HG03159 (cell line): ENCODE measurements at regions not wholly inside any gene's neighbourhood (a gene's known extent, or its start where the extent isn't known, plus 50 kb on each side); places are given as distances from the start of the nearest gene placed in this dataset.
"Not testable (repeated sequence)": the region's sequence is repeated elsewhere in the genome, so short reads cannot be mapped to it uniquely, and the experiment has no call there.

Experiments
- ATAC-seq: cut with Tn5 transposase; IDR thresholded peaks from one replicate; pipeline ENCODE4 v1.9.1; 2021; ENCODE audit warnings: mild to moderate bottlenecking, moderate library complexity; ENCODE audit not compliant: unreplicated experiment

DNA sequence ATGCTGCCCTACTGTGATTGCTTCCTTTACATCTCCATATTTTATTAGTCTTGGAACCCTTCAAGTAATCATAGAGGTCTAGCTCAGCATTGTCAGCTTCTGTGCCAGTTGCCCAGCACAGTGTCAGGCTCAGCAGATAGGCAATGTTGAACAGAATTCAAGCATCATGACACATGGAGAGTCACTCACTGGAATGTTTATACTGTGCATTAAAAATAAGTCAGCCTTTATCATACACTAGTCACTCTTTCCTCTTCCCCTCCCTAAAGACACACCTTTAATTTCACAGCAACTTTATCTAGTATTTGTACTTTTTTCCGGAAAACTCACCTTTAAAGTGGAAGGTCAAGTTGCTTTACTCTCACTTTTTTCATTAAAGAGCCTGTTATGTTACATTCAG, 253.8 kb upstream of the CDH11 start:
- no peak for ATAC-seq

DNA sequence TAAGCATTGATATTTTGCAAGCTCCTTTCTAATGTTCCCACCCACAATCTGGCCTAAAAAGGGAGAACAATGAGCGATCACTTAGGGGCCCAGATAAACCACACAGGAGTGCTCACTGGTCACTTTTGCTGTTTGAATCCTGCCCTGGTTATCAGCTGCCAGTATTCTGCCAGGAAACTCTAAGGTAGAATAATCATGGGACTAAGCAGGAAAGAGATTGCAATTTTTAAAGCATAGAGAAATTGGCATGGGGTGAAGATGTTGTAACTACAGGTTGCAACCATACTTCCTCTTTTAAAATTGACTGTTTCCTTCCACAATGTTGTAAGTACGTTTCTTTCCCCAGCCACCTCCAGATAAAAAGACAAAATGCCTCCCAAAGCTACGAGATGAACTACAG, 251.2 kb upstream of the CDH11 start:
- no peak for ATAC-seq

GRCh38 chr16:65372171-65372570, 250.3 kb upstream of the CDH11 start:
- ATAC-seq = no peak

DNA sequence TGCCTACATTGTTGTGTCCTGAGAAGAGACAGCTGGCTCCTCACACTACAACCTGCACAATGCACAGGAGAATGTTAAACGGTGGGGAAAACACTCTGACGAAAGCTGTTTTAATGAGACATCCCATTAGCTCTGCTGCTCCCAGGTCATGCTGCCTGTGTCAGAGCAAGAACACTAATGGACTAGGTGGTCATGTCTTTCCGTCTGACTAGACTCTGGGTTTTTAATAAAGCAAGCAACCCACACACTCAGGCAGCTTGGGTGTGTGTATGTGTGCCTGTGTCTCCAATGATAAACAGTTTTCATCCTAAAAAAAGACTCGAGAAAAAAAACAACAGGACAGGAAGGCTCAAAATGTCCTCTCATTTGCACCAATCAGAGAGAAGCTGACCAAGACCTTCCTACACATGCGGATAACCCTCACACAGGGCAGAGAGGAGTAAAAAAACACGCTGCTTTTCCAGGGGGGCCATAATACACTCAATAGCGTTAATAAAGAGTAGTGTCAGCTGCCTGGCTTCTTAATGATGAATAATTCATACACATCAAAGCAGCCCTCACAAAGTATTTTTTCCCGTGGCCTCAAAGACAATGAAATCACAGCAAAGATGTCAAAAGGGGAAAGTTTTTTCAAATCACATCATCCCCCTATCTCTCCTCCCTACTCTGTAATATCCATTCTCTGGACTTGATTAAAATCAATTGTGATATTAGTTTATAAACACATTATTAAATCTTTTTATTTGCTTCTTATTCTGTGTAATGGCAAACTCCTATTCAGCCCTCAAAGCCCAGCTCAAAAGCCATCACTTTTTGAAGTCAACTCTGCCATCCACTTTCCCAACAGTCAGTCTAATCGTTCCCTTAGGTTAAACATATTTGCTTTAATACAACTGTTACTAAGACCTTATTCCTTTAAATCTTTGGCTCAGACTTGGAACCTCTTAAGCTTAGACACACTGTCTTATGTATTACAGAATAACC, 244.2 kb upstream of the CDH11 start:
- no peak for ATAC-seq

DNA sequence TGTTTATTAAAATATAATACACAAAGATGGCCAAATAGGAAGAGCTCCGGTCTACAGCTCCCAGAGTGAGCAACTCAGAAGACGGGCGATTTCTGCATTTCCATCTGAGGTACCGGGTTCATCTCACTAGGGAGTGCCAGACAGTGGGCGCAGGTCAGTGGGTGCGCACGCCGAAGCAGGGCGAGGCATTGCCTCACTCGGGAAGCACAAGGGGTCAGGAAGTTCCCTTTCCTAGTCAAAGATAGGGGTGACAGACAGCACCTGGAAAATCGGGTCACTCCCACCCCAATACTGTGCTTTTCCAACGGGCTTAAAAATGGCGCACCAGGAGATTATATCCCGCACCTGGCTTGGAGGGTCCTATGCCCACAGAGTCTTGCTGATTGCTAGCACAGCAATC, 234.9 kb upstream of the CDH11 start:
- ATAC-seq = not testable (repeated sequence)

- no peak for ATAC-seq
These were observed 233.8 kb upstream of the CDH11 start for GRCh38 chr16:65355706-65356105.

DNA sequence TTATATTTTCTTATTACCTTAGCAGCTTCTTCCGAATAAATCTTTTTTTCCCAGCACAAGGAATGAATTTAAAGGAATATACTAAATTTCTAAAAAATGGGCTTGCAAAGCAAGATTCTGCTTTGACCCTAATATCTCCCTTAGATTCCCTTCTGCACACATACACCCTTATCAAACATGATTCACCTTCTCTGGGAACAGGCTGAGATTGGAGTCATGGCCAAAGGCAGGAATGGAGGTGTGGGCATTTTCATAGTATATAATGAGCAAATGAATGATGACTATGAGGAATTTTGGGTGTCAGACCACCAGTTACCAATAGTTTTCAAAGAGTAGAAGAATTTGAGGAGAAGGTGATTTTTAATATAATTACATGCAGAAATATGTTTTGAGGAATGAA, 231.3 kb upstream of the CDH11 start:
- no peak for ATAC-seq

DNA sequence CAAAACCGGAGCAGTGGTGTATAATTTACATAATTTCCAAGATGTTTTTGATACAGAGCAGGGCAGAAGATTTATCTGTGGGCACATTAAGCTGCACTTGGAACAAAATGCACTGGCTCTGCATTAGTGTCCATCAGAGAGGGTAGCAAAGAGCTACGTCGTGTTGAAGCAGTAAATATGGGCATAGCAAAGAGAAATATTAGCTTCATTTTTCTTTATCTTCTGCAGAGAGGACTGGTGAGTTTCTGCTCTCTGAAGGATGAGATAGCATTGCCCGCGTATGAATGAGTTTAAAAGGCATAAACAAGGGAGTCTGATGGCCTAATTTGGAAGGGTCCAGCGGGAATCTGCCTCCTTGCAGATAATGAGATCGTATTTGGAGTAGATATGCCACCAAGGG, 227.8 kb upstream of the CDH11 start:
- ATAC-seq = no peak

DNA sequence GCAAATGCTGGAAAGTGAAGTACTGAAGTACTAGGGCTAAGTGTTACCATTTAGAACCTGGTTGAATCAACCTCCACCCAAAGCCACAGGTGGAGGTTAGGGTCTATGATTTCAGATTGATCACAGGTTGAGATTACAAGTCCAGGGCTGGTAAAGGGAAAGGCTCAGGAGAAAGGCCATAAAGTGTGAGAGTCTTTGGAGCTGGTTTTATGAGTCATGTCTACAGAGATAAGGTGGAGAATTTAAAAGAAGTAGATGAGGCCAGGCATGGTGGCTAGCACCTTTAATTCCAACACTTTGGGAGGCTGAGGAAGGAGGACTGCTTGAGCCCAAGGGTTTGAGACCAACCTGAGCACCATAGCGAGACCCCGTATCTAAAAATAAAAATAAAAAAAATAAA, 221.7 kb upstream of the CDH11 start:
- ATAC-seq = no peak

- no peak for ATAC-seq
These were observed 220.5 kb upstream of the CDH11 start for GRCh38 chr16:65342231-65342866.

DNA sequence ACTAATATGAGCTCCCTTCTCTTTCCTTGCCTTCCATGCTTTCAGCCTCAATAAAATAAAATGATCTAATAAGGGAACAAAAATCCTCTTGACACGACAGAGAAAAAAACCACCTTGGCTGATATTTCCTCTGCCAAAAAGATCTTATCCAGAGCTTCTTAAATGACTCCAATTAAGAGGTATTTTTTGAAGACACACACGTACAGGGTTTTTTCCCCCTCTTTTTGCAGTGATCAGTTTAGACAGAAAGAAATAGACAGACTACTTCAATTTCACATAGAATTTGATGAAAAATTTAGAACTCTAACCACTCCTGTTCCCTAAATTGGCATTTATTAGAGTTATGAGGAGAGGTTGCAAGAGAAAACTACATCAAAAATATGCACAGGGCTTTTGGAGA, 217.2 kb upstream of the CDH11 start:
- no peak for ATAC-seq

DNA sequence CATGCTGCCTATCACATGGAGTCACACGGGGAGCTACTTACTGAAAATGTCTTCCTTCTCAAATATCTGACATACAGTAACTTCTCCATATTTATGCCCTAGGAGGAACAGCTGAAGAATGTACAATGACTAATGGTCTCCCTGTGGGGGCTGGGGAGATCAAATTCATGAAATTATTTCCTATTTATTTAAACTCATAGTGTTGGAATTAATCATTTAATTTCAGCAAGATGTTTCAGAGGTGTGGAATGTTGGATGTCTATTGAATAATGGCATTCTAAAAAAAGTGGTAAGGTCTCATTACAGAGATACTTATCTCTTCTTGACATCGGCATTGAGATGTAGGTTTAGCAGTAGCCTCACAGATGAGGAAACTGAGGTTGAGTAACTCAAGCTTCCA, 214.3 kb upstream of the CDH11 start:
- no peak for ATAC-seq

DNA sequence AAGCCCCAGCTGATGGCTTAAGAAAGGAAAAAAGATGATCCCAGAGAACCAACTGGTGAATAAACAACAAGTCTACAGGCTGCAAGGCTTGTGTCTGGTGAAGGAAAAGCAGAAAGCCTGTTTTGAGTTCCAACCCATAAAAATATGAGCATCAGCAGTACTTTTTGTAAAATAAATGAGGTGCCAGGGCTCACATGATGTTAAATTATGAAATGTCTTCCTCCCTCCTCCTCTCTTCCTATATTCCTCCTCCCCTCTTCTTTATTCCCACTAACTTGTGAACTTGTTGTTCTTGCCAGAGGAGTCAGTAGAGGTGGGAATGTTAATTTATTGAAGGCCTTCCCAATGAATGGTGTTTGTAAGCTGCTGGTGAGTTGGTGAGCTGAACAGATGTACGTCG, 212.2 kb upstream of the CDH11 start:
- no peak for ATAC-seq

DNA sequence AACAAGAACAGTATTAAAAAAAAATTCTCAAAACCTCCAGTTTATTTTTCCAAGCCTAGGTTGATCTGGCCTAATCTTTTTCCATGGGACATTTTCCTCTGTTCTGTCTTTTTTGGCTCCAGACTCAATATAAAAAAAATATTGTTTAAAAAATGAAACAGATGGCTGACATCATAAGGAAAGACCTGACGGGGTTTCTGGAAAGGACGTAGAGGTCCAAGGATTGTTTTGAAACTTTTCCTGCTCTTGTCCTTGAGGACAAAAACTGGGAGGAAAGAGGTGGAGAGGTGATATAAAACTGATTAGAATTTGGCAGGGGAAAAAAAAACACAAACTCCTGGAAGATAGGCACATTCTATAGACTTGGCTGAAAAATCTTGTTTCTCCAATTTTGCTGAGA, 211.4 kb upstream of the CDH11 start:
- no peak for ATAC-seq

- no peak for ATAC-seq
These were observed 205.5 kb upstream of the CDH11 start for GRCh38 chr16:65327346-65327745.

DNA sequence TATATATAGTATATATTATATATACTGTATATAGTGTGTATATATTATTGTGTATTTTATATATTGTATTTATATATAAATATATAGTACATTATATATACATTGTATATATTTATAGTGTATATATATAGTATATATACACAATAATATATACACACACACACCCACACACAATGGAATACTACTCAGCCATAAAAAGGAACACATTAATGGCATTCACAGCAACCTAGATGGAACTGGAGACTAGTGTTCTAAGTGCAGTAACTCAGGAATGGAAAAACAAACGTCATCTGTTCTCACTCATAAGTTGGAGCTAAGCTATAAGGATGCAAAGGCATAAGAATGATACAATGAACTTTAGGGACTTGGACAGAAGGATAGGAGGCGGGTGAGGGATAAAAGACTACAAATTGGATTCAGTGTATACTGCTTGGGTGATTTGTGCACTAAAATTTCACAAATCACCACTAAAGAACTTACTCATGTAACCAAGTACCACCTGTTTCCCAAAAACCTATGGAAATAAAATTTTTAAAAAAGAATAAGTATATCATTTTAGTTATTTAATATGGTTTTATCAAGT, 201.9 kb upstream of the CDH11 start:
- no peak for ATAC-seq

DNA sequence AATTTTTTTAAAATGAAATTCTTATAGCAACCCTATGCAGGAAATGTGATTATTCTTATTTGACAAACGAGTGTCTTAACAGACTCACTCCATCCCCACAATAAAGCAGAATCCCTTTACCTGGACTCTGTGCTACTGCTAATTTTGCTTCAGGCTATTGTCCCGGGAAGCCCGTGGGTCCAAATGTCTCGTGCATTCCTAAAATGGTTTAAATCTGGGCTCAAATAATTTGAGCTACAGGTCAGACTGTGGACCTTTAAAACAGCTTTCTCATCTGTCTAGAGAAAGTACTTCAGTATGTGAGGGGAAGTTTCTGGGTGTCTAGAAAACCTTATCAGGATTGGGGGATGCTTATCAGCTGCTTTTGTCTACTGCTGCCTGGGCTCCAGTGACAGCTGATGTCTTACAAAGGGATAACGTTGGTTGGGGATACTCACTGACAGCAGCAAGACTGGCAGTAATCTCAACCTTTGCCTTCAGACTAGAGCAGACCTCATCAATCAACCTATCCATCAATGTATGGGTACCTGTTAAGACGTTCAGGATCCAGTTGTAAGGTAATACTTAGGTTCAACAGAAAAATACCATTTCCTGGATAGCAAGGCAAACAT, 197.9 kb upstream of the CDH11 start:
- ATAC-seq = no peak

GRCh38 chr16:65318590-65319257, 196.9 kb upstream of the CDH11 start:
- no peak for ATAC-seq

DNA sequence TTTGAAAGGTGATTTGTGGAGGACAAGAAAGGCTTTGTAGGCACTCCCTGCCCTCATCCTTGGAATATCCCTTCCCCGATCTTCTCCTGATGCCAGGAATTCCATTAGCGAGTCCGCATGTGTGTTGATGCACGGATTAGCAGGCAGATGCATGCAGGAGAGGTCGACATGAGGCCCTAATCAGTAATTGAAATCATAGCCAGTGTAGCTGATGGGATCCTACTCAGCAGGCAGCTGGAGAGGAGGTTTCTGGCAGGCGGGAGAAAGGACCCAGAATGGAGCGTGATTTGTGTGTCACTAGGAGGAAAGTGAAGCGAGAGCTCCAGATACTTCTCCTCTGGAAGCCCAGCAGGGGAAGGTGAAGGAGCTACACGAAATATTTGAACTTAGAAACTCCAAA, 196.3 kb upstream of the CDH11 start:
- no peak for ATAC-seq

DNA sequence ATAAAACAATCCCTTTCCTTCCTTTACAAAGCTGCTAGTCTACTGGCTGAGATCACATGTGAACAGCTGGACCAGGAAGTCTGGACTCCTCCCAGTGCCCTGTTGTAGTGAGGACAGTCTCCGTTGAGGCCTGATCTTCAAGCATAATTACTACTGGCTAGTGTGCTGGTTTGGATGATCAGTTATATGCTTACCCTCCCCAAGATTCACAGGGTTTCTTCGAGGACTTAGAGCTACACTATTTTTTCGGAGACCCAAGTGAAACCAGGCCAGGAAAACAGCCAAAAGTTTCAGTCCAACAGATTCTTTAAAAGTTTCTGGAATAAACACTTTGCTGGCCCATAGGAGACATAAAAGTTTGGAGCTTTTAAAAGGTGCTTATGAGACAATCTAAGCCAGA, 194.9 kb upstream of the CDH11 start:
- ATAC-seq = no peak
